LNCAP (cell line): ENCODE measurements at regions not wholly inside any gene's neighbourhood (a gene's known extent, or its start where the extent isn't known, plus 50 kb on each side); places are given as distances from the start of the nearest gene placed in this dataset.

Experiments
- TF ChIP-seq, protein P1 (sequence below): fragments of 450-650 bp; IDR thresholded peaks from 2 replicates; pipeline ENCODE4 v1.5.1; 2017; ENCODE audit warnings: mild to moderate bottlenecking

GRCh38 chr18:38951633-38952032 is 1386.0 kb upstream of the CELF4 start:
- TF ChIP-seq, protein P1, sequence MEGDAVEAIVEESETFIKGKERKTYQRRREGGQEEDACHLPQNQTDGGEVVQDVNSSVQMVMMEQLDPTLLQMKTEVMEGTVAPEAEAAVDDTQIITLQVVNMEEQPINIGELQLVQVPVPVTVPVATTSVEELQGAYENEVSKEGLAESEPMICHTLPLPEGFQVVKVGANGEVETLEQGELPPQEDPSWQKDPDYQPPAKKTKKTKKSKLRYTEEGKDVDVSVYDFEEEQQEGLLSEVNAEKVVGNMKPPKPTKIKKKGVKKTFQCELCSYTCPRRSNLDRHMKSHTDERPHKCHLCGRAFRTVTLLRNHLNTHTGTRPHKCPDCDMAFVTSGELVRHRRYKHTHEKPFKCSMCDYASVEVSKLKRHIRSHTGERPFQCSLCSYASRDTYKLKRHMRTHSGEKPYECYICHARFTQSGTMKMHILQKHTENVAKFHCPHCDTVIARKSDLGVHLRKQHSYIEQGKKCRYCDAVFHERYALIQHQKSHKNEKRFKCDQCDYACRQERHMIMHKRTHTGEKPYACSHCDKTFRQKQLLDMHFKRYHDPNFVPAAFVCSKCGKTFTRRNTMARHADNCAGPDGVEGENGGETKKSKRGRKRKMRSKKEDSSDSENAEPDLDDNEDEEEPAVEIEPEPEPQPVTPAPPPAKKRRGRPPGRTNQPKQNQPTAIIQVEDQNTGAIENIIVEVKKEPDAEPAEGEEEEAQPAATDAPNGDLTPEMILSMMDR = no peak

DNA sequence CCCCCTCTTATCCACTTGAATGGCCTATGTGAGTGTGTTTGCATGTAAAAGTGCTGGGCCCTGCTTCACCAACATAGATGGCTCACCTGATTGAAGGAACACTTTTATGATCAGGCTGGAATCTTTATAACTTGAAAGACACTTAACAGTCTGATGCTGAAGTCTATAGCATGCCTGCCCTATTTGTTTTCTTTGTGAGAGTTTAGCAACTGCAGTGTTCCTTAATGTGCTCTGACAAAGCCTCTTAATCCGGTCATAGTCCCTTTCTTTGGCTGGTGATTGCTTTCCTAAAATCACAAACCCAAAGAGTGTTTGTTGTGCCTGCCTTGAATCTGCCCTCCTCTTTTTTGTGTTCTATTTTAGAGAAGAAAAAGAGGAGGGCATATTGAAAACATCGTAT is 1382.8 kb upstream of the CELF4 start:
- TF ChIP-seq, protein P1 = no peak

DNA sequence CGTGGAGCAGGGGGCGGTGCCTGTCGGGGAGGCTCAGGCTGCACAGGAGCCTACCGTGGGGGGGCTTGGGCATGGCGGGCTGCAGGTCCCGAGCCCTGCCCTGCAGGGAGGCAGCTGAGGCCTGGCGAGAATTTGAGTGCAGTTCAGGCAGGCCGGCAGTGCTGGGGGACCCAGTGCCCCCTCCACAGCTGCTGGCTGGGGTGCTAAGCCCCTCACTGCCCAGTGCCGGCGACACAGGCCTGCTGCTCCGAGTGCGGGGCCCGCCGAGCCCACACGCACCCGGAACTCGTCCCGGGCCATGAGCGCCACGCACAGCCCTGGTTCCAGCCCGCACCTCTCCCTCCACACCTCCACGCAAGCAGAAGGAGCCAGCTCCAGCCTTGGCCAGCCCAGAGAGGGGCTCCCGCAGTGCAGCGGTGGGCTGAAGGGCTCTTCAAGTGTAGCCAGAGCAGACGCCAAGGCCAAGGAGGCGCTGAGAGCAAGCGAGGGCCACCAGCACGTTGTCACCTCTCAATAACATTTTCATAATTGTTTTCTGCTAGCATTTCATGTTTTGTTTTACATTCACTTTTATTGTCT is 1378.9 kb upstream of the CELF4 start:
- TF ChIP-seq, protein P1 = no peak

DNA sequence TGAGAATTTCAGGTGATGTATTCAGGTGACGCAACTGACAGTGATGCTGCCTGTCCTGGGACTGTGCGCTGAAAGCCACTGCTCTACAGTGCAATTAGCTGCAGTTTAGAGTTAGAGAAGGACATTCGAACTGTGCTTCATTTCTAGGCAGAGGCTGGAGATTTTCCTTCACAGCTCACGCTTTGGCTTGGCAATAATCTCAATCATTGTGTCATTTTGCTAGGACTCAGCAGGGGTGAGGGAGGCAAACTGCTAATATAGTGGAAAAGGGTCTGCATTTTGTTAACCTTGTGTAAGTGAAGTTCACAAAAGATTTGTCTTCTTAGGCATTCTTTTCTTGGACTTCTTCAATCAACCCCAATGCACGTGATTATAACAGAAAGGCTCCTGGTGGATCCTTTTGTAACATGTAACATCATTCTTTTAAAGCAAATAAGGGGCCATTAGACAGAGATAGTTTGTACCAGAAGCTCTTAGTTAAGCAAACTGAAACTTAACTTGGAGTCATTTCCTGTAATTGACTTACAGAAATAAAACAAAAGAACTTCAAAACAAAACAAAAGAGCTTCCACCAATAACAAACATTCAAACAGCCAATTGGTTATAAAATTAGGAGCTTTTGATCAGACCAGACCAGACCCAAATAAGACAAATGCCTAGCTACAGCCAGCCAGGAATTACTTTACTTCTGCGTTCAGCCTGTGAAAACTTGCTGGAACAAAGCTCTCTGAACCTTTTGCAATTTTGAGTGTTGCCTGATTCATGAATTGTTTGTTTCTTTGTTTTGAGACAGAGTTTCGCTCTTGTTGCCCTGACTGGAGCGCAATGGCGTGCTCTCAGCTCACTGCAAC is 1376.3 kb upstream of the CELF4 start:
- TF ChIP-seq, protein P1 = no peak

- TF ChIP-seq, protein P1 = no peak
Observed at GRCh38 chr18:38940863-38941531, 1375.4 kb upstream of the CELF4 start.

DNA sequence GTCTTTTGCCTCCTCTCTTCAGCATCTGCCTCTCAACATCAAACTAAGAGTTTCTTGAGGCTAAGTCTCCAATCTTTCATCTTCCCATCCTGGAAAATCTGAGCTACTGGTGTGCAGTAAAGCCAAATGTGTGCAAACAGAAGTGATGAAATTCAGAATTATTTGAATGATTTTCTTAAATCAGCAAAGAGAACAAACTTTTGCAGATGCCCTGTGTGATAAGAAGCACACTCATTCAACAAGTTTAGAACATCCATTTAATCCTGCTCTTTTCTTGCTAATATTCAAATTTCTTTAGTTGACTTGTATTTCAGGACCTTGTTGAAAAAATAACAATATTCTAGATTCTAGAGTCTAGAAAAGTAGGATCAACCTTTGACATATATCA is 1374.9 kb upstream of the CELF4 start:
- TF ChIP-seq, protein P1 = no peak

GRCh38 chr18:38933910-38934510 is 1368.4 kb upstream of the CELF4 start:
- TF ChIP-seq, protein P1 = no peak
